HG03064 (cell line): ENCODE measurements at regions not wholly inside any gene's neighbourhood (a gene's known extent, or its start where the extent isn't known, plus 50 kb on each side); places are given as distances from the start of the nearest gene placed in this dataset.

ENCODE experiments used
- ATAC-seq: cut with Tn5 transposase; IDR thresholded peaks from one replicate; pipeline ENCODE4 v1.9.1; 2021; ENCODE audit warnings: low read depth; ENCODE audit not compliant: unreplicated experiment

- ATAC-seq, result no peak
Observed at GRCh38 chr4:15260758-15261157, 167.1 kb upstream of the C1QTNF7 start.

DNA sequence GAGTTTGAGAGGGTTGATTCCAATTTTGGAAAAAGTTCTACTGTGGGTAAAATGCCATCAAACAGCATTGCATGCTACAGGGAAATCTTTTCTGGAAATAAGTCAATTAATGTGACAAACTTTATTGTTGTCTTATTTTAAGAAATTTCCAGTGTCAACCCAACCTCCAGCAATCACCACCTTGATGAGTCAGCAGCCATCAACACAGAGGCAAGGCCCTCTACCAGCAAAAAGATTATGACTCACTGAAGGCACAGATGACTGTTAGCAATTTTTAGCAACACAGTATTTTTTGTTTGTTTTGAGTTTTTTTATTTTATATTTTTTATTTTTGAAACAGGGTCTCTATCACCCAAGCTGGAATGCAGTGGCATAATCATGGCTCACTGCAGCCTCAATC is 165.4 kb upstream of the C1QTNF7 start:
- ATAC-seq, result no peak

- no peak for ATAC-seq
Observed at GRCh38 chr4:15270201-15270600, 157.6 kb upstream of the C1QTNF7 start.

DNA sequence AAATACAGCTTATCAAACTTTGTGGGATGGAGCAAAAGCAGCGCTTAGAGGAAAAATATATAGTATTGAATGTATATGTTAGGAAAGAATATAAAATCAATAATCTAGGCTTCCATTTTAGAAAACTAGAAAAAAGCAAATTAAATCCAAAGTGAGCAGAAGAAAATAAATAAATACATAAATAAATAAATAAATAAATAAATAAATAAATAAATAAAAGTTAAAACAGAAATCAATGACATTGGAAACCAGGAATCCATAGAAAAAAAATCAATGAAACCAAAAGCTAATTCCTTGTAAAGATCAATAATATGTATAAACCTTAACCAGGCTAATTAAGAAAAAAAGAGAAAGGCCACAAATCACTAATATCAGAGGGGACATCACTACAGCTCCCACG is 141.8 kb upstream of the C1QTNF7 start:
- ATAC-seq, result no peak

- ATAC-seq, result no peak
Observed at GRCh38 chr4:15291122-15291521, 136.7 kb upstream of the C1QTNF7 start.

DNA sequence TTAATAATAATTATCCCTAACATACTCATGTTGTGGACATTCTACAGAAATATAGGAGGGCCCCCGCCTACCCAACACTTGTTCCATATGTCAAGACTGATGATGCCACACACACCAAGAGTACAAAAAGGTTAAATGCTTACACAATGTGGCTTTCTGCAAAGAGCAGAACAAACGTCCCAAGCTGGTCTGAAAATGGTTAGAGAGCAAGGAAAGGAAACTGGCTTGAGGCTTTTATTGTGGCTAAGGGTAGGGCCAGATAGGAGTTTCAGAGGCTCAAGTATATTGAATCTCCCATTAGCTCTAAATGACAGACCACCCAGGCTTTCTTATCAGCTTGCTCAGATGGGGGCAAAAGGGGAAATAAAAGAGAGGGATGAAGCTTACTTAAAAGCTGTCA is 134.1 kb upstream of the C1QTNF7 start:
- no peak for ATAC-seq

DNA sequence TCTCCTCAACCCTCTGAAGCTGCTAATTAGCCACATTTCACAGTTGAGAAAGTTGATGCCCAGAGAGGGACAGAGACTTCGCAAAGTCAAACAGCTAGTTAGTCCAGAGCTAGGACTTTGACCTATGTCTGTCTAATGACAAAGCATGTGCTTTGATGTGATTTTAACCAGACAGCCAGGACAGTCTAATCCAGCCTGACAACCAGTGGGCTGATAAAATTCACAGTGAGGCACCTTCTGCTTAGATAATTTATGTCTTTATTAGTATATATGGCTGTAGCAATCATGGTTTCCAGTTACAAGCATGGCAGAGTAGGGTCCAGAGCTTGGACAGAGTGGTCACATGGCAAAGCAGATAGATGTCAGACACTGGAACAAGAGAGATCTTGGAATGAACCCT is 133.6 kb upstream of the C1QTNF7 start:
- ATAC-seq, result no peak

DNA sequence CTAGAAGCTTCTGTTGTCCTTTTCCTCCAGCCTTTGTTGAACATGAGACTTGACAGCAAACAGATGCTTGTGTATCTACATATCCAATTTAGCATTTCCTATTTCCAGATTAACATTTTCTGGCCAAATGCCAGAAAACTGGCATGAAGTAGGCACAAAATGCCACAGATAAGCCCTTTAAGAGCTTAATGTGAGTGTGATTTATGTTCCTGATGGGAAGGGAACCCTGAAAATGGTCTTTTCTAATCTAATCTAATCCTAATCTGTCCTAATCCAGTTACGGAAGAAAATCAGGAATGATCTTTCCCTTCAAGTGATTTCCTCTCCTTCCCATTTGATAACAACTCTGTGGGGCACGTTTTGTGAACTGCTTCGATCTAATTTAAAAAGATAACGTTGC is 133.0 kb upstream of the C1QTNF7 start:
- no peak for ATAC-seq

- no peak for ATAC-seq
Observed at GRCh38 chr4:15295421-15296162, 132.2 kb upstream of the C1QTNF7 start.

GRCh38 chr4:15297344-15297743 is 130.5 kb upstream of the C1QTNF7 start:
- ATAC-seq, result no peak

- no peak for ATAC-seq
Observed at GRCh38 chr4:15299627-15300026, 128.2 kb upstream of the C1QTNF7 start.

DNA sequence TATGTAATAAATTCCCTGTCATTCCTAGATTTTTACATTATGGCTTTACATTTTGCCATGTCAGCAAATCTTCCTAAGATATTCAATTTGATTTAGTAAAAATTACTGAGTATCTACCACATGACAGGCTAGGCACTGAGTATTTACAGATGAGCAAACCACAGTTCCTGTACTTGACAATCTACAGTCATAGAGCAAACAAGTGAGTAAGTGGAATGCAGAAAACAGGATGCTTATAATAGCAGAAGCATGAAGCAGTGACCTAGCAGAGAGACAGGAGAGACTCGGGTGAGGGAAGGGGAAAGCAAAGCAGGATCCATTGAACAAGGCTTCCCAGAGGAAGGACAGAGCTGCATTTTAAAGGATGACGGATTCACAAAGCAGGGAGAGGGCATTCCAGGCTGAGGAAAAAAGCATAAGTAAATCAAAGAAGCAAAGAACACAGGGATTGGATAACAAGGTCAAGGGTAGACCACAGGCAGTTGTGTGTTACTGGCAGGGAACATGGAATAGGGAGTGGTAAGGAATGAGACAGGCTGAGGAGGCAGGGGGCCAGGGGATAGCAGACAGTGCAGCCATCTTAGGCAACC is 124.7 kb upstream of the C1QTNF7 start:
- no peak for ATAC-seq

GRCh38 chr4:15314974-15315373 is 112.9 kb upstream of the C1QTNF7 start:
- ATAC-seq, result no peak

DNA sequence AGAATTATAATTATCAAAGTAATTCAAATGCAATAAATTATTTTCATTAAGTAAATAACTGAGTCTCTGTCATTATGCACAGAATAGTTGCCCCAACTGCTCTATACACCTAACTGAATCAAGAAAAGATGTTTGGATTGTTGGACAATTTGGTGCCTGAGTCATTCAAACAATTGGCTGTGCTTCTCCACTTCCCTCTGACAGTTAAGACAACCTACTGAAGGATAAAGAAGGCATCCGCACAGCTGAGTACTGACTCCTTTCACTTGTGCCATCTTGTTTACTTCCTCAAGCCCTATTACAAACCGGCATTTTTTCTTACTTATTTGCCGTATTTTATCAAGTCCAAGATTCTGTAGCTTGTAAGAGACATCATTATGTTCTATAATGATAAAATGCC is 110.6 kb upstream of the C1QTNF7 start:
- no peak for ATAC-seq

DNA sequence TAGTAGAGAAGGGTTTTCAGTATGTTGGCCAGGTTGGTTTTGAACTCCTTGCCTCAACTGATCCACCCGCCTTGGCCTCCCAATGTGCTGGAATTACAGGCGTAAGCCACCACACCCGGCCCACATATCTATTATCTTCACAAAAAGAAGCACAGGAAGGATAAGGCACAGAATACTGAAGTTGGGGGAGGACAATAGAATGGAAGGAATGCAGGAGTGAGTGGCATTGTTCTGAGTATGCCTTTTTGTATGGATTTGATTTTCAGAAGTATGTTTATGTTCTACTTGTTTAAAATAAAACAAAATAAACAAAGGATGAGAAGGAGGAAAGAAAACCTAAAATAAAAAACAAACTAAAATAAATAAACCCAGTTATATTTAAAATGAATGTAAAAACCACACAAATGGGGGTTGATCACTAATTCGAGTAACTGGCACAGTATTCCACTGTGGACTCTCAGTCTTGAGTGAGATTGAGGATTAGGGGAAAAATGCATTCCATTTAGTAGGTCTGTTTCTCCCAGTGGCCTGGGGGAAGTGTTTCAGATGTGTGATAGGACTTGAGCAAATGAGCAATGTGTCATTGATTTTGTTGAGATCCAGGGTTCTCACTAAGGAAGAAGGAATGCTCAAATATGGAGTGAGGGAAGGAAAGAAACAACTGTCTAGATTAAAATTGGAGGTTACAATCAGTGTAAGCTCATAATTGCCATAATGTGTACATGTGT is 109.0 kb upstream of the C1QTNF7 start:
- no peak for ATAC-seq

- ATAC-seq, result no peak
Observed at GRCh38 chr4:15320121-15320678, 107.6 kb upstream of the C1QTNF7 start.

GRCh38 chr4:15322006-15322405 is 105.8 kb upstream of the C1QTNF7 start:
- ATAC-seq, result no peak

DNA sequence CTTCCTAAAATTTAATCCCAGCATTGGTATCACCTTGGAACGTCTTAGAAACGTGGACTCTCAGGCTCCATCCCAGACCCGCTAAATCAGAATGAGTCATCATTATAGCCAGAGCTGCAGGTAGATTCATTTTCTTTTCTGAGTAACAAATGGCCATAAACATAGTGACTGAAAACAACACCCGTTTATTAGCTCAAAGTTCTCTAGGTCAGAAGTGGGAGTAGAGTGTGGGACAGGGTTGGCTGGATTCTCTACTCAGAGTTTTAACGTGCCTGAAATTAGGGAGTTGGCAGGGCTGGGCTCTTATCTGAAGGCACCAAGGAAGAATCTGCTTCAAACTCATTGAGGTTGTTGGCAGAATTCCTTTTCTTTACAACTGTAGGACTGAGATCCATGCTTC is 101.8 kb upstream of the C1QTNF7 start:
- ATAC-seq, result no peak

- no peak for ATAC-seq
Observed at GRCh38 chr4:15327311-15328298, 100.2 kb upstream of the C1QTNF7 start.

GRCh38 chr4:15331930-15332329 is 95.9 kb upstream of the C1QTNF7 start:
- ATAC-seq, result no peak
